ENCODE measurements at regions not wholly inside any gene's neighbourhood (a gene's known extent, or its start where the extent isn't known, plus 50 kb on each side); places are given as distances from the start of the nearest gene placed in this dataset.

- intact Hi-C loops (cut with micrococcal nuclease): no loop called here
Observed at GRCh38 chr4:17120761-17121160, 222.3 kb upstream of the LDB2 start.

GRCh38 chr4:17117746-17118145 lies 219.3 kb upstream of the LDB2 start:
- intact Hi-C loops (cut with micrococcal nuclease): loop anchor here (10.0 kb wide), 1 partner anchor 327 kb away; no protein-coding TSS in a partner anchor

- intact Hi-C loops (cut with micrococcal nuclease): loop anchor here (10.0 kb wide), 1 partner anchor 329 kb away; no protein-coding TSS in a partner anchor
Observed at GRCh38 chr4:17115583-17115982, 217.1 kb upstream of the LDB2 start.

GRCh38 chr4:17112292-17112659 lies 213.8 kb upstream of the LDB2 start:
- intact Hi-C loops (cut with micrococcal nuclease): loop anchor here (10.0 kb wide), 1 partner anchor 333 kb away; no protein-coding TSS in a partner anchor

- intact Hi-C loops (cut with micrococcal nuclease): no loop called here
Observed at GRCh38 chr4:17109126-17109525, 210.7 kb upstream of the LDB2 start.

GRCh38 chr4:17103231-17103630 lies 204.8 kb upstream of the LDB2 start:
- intact Hi-C loops (cut with micrococcal nuclease): no loop called here

GRCh38 chr4:17098996-17099395 lies 200.6 kb upstream of the LDB2 start:
- intact Hi-C loops (cut with micrococcal nuclease): no loop called here

- intact Hi-C loops (cut with micrococcal nuclease): no loop called here
Observed at GRCh38 chr4:17098401-17098800, 200.0 kb upstream of the LDB2 start.

GRCh38 chr4:17097362-17097761 lies 198.9 kb upstream of the LDB2 start:
- intact Hi-C loops (cut with micrococcal nuclease): no loop called here

GRCh38 chr4:17096692-17097091 lies 198.2 kb upstream of the LDB2 start:
- intact Hi-C loops (cut with micrococcal nuclease): no loop called here

GRCh38 chr4:17095771-17096170 lies 197.3 kb upstream of the LDB2 start:
- intact Hi-C loops (cut with micrococcal nuclease): no loop called here

- intact Hi-C loops (cut with micrococcal nuclease): no loop called here
Observed at GRCh38 chr4:17094876-17095210, 196.4 kb upstream of the LDB2 start.

GRCh38 chr4:17094159-17094875 lies 195.9 kb upstream of the LDB2 start:
- intact Hi-C loops (cut with micrococcal nuclease): no loop called here

GRCh38 chr4:17093481-17093880 lies 195.0 kb upstream of the LDB2 start:
- intact Hi-C loops (cut with micrococcal nuclease): no loop called here

GRCh38 chr4:17092736-17093437 lies 194.4 kb upstream of the LDB2 start:
- intact Hi-C loops (cut with micrococcal nuclease): no loop called here

GRCh38 chr4:17091104-17091503 lies 192.7 kb upstream of the LDB2 start:
- intact Hi-C loops (cut with micrococcal nuclease): no loop called here

- intact Hi-C loops (cut with micrococcal nuclease): no loop called here
Observed at GRCh38 chr4:17090063-17090462, 191.6 kb upstream of the LDB2 start.

GRCh38 chr4:17085416-17085815 lies 187.0 kb upstream of the LDB2 start:
- intact Hi-C loops (cut with micrococcal nuclease): no loop called here

- intact Hi-C loops (cut with micrococcal nuclease): no loop called here
Observed at GRCh38 chr4:17082186-17082585, 183.7 kb upstream of the LDB2 start.

- intact Hi-C loops (cut with micrococcal nuclease): no loop called here
Observed at GRCh38 chr4:17081179-17081578, 182.7 kb upstream of the LDB2 start.

- intact Hi-C loops (cut with micrococcal nuclease): no loop called here
Observed at GRCh38 chr4:17077105-17077504, 178.7 kb upstream of the LDB2 start.

GRCh38 chr4:17072483-17072882 lies 174.0 kb upstream of the LDB2 start:
- intact Hi-C loops (cut with micrococcal nuclease): no loop called here

- intact Hi-C loops (cut with micrococcal nuclease): no loop called here
Observed at GRCh38 chr4:17068891-17069290, 170.4 kb upstream of the LDB2 start.
